Endothelial cell of umbilical vein (primary cell): ENCODE measurements at regions not wholly inside any gene's neighbourhood (a gene's known extent, or its start where the extent isn't known, plus 50 kb on each side); places are given as distances from the start of the nearest gene placed in this dataset.

Experiments
- BruUV-seq: library from RNA; stranded (reverse); fragments of 400-500 nt; replicated peaks from 2 replicates; lab custom pipeline; 2021; lab: Mats Ljungman, UMichigan
- CTCF ChIA-PET: fragments of 300-600, 350-600 bp; sonication (Branson Sonifier 250); formaldehyde crosslinking; loops from one replicate; lab custom pipeline; 2021; ENCODE audit warnings: antibody characterized with exemption, inconsistent platforms; lab: Charles Lee
- POLR2A ChIA-PET: fragments of 300-600, 350-600 bp; sonication (Branson Sonifier 250); formaldehyde crosslinking; loops from one replicate; lab custom pipeline; 2021; ENCODE audit warnings: antibody characterized with exemption, inconsistent platforms; lab: Charles Lee
- DNase-seq: peaks from one replicate; pipeline ENCODE4 v3.0.0-alpha.2; 2011; ENCODE audit warnings: low read depth, low spot score
- FAIRE-seq: peaks from 2 replicates; lab custom pipeline; 2011; peaks lifted over from hg19 to GRCh38; lab: Jason Lieb, UNC
- H2AFZ ChIP-seq: 2 replicates; pipeline ENCODE4 v1.6.0; 2012; ENCODE audit warnings: low read depth, low read length, control low read depth, inconsistent platforms
- H3K27ac ChIP-seq: 2 replicates; pipeline ENCODE4 v1.5.1; 2011; ENCODE audit warnings: low read depth, mild to moderate bottlenecking, control low read depth, low read length, moderate library complexity; ENCODE audit not compliant: insufficient read depth
- H3K27me3 ChIP-seq, 2 experiments: 2 replicates each; pipeline versions ENCODE4 v1.6.0 to v1.6.1; 2011; ENCODE audit warnings: low read length in 2 of 2, mixed read lengths in 1 of 2; ENCODE audit not compliant: control insufficient read depth in 2 of 2, insufficient read depth in 2 of 2
- H3K36me3 ChIP-seq, 2 experiments: 2 replicates in 1 of 2; 3 replicates in 1 of 2; pipeline ENCODE4 v1.5.1; 2011; ENCODE audit warnings: low read length in 2 of 2, mild to moderate bottlenecking in 1 of 2, moderate library complexity in 1 of 2; ENCODE audit not compliant: control insufficient read depth in 2 of 2, insufficient read depth in 2 of 2; ENCODE audit errors: extremely low read depth in 1 of 2
- H3K4me1 ChIP-seq: 3 replicates; pipeline ENCODE4 v1.5.1; 2011; ENCODE audit warnings: mild to moderate bottlenecking, low read length; ENCODE audit not compliant: control insufficient read depth, insufficient read depth; ENCODE audit errors: extremely low read depth
- H3K4me2 ChIP-seq: 2 replicates; pipeline ENCODE4 v1.6.1; 2011; ENCODE audit warnings: low read length, control low read depth, mixed read lengths; ENCODE audit not compliant: insufficient read depth
- H3K4me3 ChIP-seq, 3 experiments: fragments of 200-600 bp in 1 of 3; sonication (generic), shearing (Covaris generic) in 1 of 3; replicated peaks in 1 of 3; 2 replicates each; pipeline ENCODE4 v1.5.1; 2011 to 2016; ENCODE audit warnings: control low read depth in 3 of 3, low read length in 3 of 3, mild to moderate bottlenecking in 2 of 3, inconsistent platforms in 1 of 3, low read depth in 1 of 3, moderate library complexity in 1 of 3; ENCODE audit not compliant: insufficient read depth in 1 of 3
- H3K79me2 ChIP-seq: 2 replicates; pipeline ENCODE4 v1.6.0; 2012; ENCODE audit warnings: low read length, inconsistent platforms; ENCODE audit not compliant: control insufficient read depth, insufficient read depth
- H3K9ac ChIP-seq: replicated peaks from 2 replicates; pipeline ENCODE3; 2011; ENCODE audit warnings: low read length, control low read depth; ENCODE audit not compliant: insufficient read depth; ENCODE audit errors: extremely low read depth
- H3K9me1 ChIP-seq: replicated peaks from 3 replicates; pipeline ENCODE4 v1.6.0; 2011; ENCODE audit warnings: mild to moderate bottlenecking, low read length; ENCODE audit not compliant: control insufficient read depth, insufficient read depth; ENCODE audit errors: extremely low read depth
- H3K9me3 ChIP-seq: replicated peaks from 2 replicates; pipeline ENCODE4 v1.5.1; 2012; ENCODE audit warnings: low read length, inconsistent platforms; ENCODE audit not compliant: control insufficient read depth, insufficient read depth
- H4K20me1 ChIP-seq: replicated peaks from 2 replicates; pipeline ENCODE3; 2011; ENCODE audit warnings: mild to moderate bottlenecking, low read length; ENCODE audit not compliant: control insufficient read depth, insufficient read depth; ENCODE audit errors: extremely low read depth
- CTCF ChIP-seq, 2 donors: IDR thresholded peaks; 1 replicate in 1 of 2; 2 replicates in 1 of 2; pipeline ENCODE4 v1.5.1; 2011; ENCODE audit warnings: low read length in 2 of 2, mild to moderate bottlenecking in 2 of 2, moderate library complexity in 2 of 2, control low read depth in 1 of 2, inconsistent platforms in 1 of 2, low read depth in 1 of 2; ENCODE audit not compliant: insufficient read depth in 1 of 2; ENCODE audit errors: extremely low read depth in 1 of 2
- EZH2 ChIP-seq: IDR thresholded peaks from 2 replicates; pipeline ENCODE4 v1.6.1; 2012; ENCODE audit warnings: borderline replicate concordance, low read depth, mild to moderate bottlenecking, moderate library complexity, low read length, inconsistent platforms; ENCODE audit not compliant: severe bottlenecking
- GATA2 ChIP-seq: IDR thresholded peaks from 2 replicates; pipeline ENCODE4 v1.7.0; 2011; ENCODE audit warnings: low read depth, mild to moderate bottlenecking, moderate library complexity, mixed read lengths, low read length; ENCODE audit not compliant: insufficient read length, insufficient read depth
- MAX ChIP-seq: IDR thresholded peaks from 2 replicates; pipeline ENCODE4 v1.6.1; 2011; ENCODE audit not compliant: insufficient read depth, insufficient read length
- POLR2A ChIP-seq: IDR thresholded peaks from 2 replicates; pipeline ENCODE4 v1.6.1; 2012; ENCODE audit warnings: low read depth, mild to moderate bottlenecking, control low read depth, low read length
- dilution Hi-C: fragments of 300-500 bp; cut with MboI; formaldehyde crosslinking; loops from one replicate; pipeline ENCODE4 v1.15.0; 2019; ENCODE audit warnings: low sequenced_read_pairs; ENCODE audit not compliant: extremely low pct_ligation_motif_present
- intact Hi-C: fragments of 100-400 bp; cut with micrococcal nuclease; formaldehyde crosslinking; loops from one replicate; pipeline ENCODE4 v1.10.0; 2022

- BruUV-seq = no TSS peak
- H4K20me1 ChIP-seq = no peaks in the 10 kb centered on the region
- no peaks in the 10 kb centered on the region for H3K4me1 ChIP-seq
- DNase-seq = no peak
- no peaks in the 10 kb centered on the region for H3K9me1 ChIP-seq
- H3K4me2 ChIP-seq = no peak overlapping the region
- H3K27ac ChIP-seq = no peak overlapping the region
- H2AFZ ChIP-seq = no peak overlapping the region
- intact Hi-C loops (no loop called here), dilution Hi-C loops (no loop called here)
- no peaks in the 10 kb centered on the region for H3K9me3 ChIP-seq
- no peak overlapping the region for H3K4me3 ChIP-seq
- peaks cover 2 to 3% of the 10 kb centered on the region in 2 experiments for H3K27me3 ChIP-seq
- H3K9ac ChIP-seq = no peak overlapping the region
- no peak for TF ChIP-seq POLR2A
- no peak for TF ChIP-seq CTCF (IDR thresholded peaks at IDR 0.05; ENCODE audit: extremely low read depth in 1 of 2, insufficient read depth in 1 of 2, low read depth in 1 of 2, low read length in 2 of 2)
- no peak for TF ChIP-seq MAX
- TF ChIP-seq GATA2 = no peak
- no peak for TF ChIP-seq EZH2
- no peaks in the 10 kb centered on the region for H3K79me2 ChIP-seq
- no peaks in the 10 kb centered on the region for H3K36me3 ChIP-seq
- POLR2A ChIA-PET = no interaction called here
- CTCF ChIA-PET = interaction anchor here (0.6 kb wide), 1 partner anchor 1490 kb away, joined by 3 read pairs; no protein-coding TSS in a partner anchor
- FAIRE-seq = no peak
Observed at GRCh38 chr15:47846128-47846868, 129.0 kb downstream of the SEMA6D start.
